Loucy (cell line): ENCODE measurements at regions not wholly inside any gene's neighbourhood (a gene's known extent, or its start where the extent isn't known, plus 50 kb on each side); places are given as distances from the start of the nearest gene placed in this dataset.

Experiments
- H2AFZ ChIP-seq: fragments of 200-600 bp; sonication (generic); 2 replicates; pipeline ENCODE4 v1.6.0; 2016; ENCODE audit warnings: antibody characterized with exemption, mild to moderate bottlenecking, low read length, moderate library complexity
- H3F3A ChIP-seq: fragments of 200-600 bp; 2 replicates; pipeline ENCODE4 v1.6.0; 2016; ENCODE audit warnings: antibody characterized with exemption, low read depth, mild to moderate bottlenecking
- H3K27me3 ChIP-seq: fragments of 200-600 bp; sonication (generic); 2 replicates; pipeline ENCODE4 v1.6.1; 2014; ENCODE audit warnings: low read length, mild to moderate bottlenecking; ENCODE audit not compliant: insufficient read depth, poor library complexity, severe bottlenecking
- H3K36me3 ChIP-seq: fragments of 200-600 bp; sonication (generic); 2 replicates; pipeline ENCODE4 v1.6.1; 2016; ENCODE audit warnings: low read length; ENCODE audit not compliant: insufficient read depth
- H3K4me1 ChIP-seq: fragments of 200-600 bp; sonication (generic); 2 replicates; pipeline ENCODE4 v1.5.1; 2014; ENCODE audit warnings: low read length, mild to moderate bottlenecking; ENCODE audit not compliant: insufficient read depth, poor library complexity, severe bottlenecking
- H3K4me2 ChIP-seq: fragments of 200-600 bp; sonication (generic); 2 replicates; pipeline ENCODE4 v1.6.0; 2014; ENCODE audit warnings: antibody characterized with exemption, low read length, low read depth, mild to moderate bottlenecking; ENCODE audit not compliant: poor library complexity, severe bottlenecking
- H3K4me3 ChIP-seq: fragments of 200-600 bp; sonication (generic); 2 replicates; pipeline ENCODE4 v1.5.1; 2014; ENCODE audit warnings: low read length, mild to moderate bottlenecking, mixed read lengths; ENCODE audit not compliant: poor library complexity, severe bottlenecking
- H3K79me2 ChIP-seq: fragments of 200-600 bp; sonication (generic); 2 replicates; pipeline ENCODE4 v1.6.1; 2014; ENCODE audit warnings: low read length; ENCODE audit not compliant: insufficient read depth
- H3K9ac ChIP-seq: fragments of 200-600 bp; sonication (generic); 2 replicates; pipeline ENCODE4 v1.6.0; 2014; ENCODE audit warnings: mild to moderate bottlenecking, low read depth, low read length, moderate library complexity; ENCODE audit not compliant: poor library complexity, severe bottlenecking
- H3K9me2 ChIP-seq: fragments of 200-600 bp; sonication (generic); replicated peaks from 2 replicates; pipeline ENCODE4 v1.6.1; 2016; ENCODE audit warnings: low read depth, low read length, mixed read lengths
- H3K9me3 ChIP-seq: fragments of 200-600 bp; sonication (generic); 2 replicates; pipeline ENCODE4 v1.6.1; 2014; ENCODE audit warnings: mild to moderate bottlenecking, antibody characterized with exemption, low read length, low read depth; ENCODE audit not compliant: insufficient read depth
- H4K20me1 ChIP-seq: fragments of 200-600 bp; sonication (generic); 2 replicates; pipeline ENCODE4 v1.6.0; 2014; ENCODE audit warnings: antibody characterized with exemption, low read length, mild to moderate bottlenecking; ENCODE audit not compliant: insufficient read depth, poor library complexity, severe bottlenecking
- CTCF ChIP-seq: fragments of 200-600 bp; sonication (generic); conservative IDR thresholded peaks from 2 replicates; pipeline ENCODE4 v1.5.1; 2014; ENCODE audit warnings: mild to moderate bottlenecking, antibody characterized with exemption, low read length
- EZH2phosphoT487 ChIP-seq: fragments of 200-600 bp; IDR thresholded peaks from 2 replicates; pipeline ENCODE4 v1.6.1; 2018; ENCODE audit warnings: antibody characterized with exemption, mild to moderate bottlenecking, moderate library complexity, borderline replicate concordance

- Histone ChIP-seq H3K9me3 (no peaks in the 10 kb centered on the region; the same call in 1 of the 2 replicates), H2AFZ (no peak overlapping the region), H3K9me2 (no peaks in the 10 kb centered on the region), H3F3A (no peaks in the 10 kb centered on the region), H3K4me2 (no peak overlapping the region), H3K79me2 (no peaks in the 10 kb centered on the region), H3K27me3 (no peaks in the 10 kb centered on the region), H3K4me3 (no peak overlapping the region), H4K20me1 (no peaks in the 10 kb centered on the region), H3K36me3 (no peaks in the 10 kb centered on the region), H3K4me1 (no peaks in the 10 kb centered on the region), H3K9ac (no peak overlapping the region)
- TF ChIP-seq EZH2phosphoT487, result no peak
- no peak for TF ChIP-seq CTCF
Observed at GRCh38 chr18:5673616-5674015, 129.8 kb upstream of the EPB41L3 start.

- H4K20me1 ChIP-seq, result no peaks in the 10 kb centered on the region
- H3K4me3 ChIP-seq, result no peak overlapping the region
- H3K9ac ChIP-seq, result no peak overlapping the region
- no peaks in the 10 kb centered on the region for H3F3A ChIP-seq
- no peaks in the 10 kb centered on the region for H3K4me1 ChIP-seq
- H2AFZ ChIP-seq, result no peak overlapping the region
- H3K27me3 ChIP-seq, result no peaks in the 10 kb centered on the region
- no peaks in the 10 kb centered on the region for H3K9me2 ChIP-seq
- H3K36me3 ChIP-seq, result no peaks in the 10 kb centered on the region
- H3K79me2 ChIP-seq, result no peaks in the 10 kb centered on the region
- peaks cover under 1% of the 10 kb centered on the region; the same call in 1 of the 2 replicates for H3K9me3 ChIP-seq
- H3K4me2 ChIP-seq, result no peak overlapping the region
- TF ChIP-seq CTCF (no peak), EZH2phosphoT487 (no peak)
Observed at GRCh38 chr18:5669585-5669984, 125.8 kb upstream of the EPB41L3 start.

- H2AFZ ChIP-seq, result no peak overlapping the region
- peaks cover 3% of the 10 kb centered on the region; the same call in 1 of the 2 replicates for H3K9me3 ChIP-seq
- H3K4me3 ChIP-seq, result no peak overlapping the region
- H3K9me2 ChIP-seq, result no peaks in the 10 kb centered on the region
- H3K36me3 ChIP-seq, result no peaks in the 10 kb centered on the region
- H3K9ac ChIP-seq, result no peak overlapping the region
- no peaks in the 10 kb centered on the region for H4K20me1 ChIP-seq
- H3K4me2 ChIP-seq, result no peak overlapping the region
- no peaks in the 10 kb centered on the region for H3K79me2 ChIP-seq
- no peaks in the 10 kb centered on the region for H3F3A ChIP-seq
- no peak for TF ChIP-seq CTCF
- TF ChIP-seq EZH2phosphoT487, result no peak
- no peaks in the 10 kb centered on the region for H3K27me3 ChIP-seq
- no peaks in the 10 kb centered on the region for H3K4me1 ChIP-seq
Observed at GRCh38 chr18:5668087-5668715, 124.4 kb upstream of the EPB41L3 start.
